LoVo (cell line): ENCODE measurements at regions not wholly inside any gene's neighbourhood (a gene's known extent, or its start where the extent isn't known, plus 50 kb on each side); places are given as distances from the start of the nearest gene placed in this dataset.

Experiments
- DNase-seq: peaks from one replicate; pipeline ENCODE4 v3.0.0-alpha.2; 2016; ENCODE audit warnings: low spot score

DNA sequence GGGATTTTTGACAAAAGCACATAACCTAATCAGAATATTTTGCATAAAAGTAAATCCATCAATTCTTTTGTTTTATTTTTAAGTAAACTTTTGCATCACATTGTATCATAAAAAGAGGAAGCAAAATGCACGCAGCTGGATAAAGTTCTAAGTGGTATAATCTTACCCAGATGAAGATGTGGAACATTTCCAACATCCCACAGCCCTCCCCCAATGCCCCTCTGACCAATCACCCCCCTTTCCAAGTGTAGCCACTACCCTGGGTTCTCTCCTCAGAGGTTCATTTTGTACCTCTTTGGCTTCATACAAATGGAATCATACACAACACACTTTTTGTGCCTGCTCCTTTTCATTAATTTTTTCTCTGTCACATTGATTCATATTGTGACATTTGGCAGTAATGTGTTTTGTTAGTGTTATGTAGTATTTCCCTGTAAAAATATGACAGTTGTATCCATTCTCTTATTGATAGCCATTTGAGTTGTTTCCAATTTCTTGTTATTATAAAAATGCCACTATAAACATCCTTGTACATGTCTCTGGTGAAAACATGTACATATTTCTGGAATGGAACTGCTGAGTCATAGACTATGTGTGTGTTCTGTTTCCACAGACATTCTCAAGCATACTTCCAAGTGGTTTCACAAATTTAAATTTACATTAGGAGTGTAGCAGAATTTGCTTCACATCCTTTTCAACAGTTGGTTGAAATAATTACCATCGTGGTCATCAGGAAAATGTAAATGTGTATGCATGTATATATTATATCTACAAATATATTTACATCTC lies 92.9 kb upstream of the SYNDIG1 start:
- no peak for DNase-seq

DNA sequence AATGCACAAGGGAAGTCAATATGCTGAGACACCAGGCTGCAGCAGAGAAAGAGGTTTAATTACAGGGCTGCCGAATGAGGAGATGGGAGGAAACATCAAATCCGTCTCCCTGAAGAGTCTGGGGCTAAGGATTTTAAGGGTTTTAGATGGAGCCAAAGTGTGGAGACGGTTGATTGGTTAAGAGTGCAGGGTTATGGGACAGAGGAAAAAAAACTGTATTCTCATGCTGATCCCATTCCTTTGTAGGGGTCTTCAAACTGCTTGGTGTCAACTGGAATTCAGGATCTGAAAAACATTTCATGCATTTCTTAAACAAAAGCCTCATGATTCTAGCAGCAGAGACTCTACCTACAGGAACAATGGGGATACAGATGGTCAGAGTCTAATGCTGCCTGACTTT lies 96.1 kb upstream of the SYNDIG1 start:
- DNase-seq = no peak

DNA sequence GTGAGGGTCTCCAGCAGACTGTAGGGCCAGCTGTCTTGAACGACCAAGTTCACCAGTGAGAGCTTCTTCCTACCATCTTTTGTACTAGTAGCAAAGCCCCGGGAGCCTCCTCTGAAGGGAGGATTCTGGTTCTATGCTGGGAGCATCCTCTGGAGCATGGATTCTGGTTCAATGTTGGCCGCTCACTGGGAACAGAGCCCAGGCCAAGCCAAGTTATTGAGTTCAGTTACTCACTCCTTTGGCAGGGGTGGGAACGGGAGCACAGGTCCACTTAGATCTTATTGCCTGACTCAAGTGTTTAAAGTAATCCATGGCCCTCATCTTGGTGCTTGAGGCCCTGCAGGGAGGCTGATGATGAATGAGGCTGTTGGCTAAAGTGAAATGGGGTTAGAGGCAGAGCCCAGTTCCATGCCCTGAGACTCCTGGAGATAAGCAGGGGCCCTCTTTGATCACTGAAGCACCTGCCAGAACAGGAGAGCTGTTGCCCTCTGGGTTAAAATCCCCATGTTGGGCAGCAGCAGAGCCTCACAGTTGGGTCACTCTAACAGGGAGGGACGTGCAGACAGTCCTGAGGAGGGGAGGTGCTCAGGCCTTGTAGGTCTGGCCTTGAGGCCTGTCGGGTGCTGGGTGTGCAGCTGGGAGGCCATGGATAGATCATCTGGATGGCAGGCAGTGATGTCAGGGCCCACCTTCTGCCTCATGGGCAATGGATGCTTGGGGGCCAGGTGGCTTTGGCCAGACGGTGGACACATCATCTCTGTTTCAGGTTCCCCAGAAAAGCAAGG lies 98.3 kb upstream of the SYNDIG1 start:
- no peak for DNase-seq

DNA sequence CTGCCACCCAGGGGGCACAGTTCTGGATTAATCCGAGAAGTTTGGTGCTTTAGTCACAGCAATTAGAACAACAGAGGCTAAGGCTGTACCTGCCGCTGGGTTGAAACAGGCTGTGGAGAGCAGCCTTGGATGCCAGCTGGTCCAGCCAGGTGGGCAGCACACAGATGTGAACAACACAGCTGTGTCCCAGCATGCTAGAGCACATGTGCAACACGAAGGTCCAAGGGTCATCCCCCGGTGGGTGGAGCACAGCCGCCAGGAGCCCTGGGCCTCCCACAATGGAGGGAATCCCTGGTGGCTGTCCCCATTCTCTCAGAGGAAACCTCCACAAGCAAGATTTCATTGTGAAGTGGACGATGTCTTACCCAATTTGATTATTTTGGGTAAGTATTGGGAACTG lies 99.2 kb upstream of the SYNDIG1 start:
- no peak for DNase-seq

DNA sequence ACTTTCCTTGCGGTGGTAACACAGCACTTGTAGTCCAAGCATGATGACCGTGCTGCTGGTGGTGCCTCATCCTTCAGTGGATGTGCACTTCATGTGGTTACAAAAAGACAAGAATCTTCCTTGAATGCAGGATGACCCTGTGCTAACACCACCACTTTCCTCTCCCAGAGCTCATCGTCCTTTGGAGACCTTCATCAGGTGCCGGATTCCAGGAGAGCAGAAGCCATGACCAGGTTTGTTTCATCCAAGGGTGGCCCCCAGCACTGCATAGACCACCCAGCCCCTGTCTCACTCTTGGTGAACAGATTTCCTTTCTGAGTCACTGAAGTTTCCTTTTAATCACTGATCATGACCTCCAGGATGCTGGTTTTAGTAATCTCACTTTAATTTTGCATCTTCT lies 101.2 kb upstream of the SYNDIG1 start:
- no peak for DNase-seq

DNA sequence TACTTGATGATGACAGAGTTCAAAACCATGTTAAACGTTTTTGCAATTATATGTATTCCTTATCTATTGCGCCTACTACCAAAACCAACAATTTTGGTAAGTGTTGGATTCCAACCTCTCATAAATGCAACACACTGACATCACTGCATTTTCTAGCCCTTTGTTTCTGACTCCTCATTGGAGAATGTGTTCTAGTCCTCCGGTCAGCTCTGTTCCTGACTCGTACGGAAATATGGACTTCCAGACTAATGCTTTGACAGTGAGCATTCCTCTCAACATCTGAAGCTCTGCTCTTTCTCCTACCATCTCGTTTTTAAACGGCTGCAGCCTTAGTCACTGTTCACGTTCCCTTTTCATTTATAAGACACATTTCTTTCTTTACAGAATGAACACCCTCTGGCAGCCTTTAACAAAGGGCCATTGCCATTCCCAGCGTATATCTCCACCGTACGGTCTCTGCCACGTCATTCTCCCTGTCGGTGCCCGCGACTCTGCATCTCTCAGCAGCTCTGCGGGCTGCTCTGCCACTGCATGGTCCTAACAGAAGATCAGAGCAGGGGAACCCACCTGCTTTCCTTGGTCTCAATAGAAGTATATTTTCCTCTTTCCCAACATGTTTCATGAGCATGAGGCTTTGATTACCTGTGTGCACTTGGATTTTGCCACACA lies 103.0 kb upstream of the SYNDIG1 start:
- no peak for DNase-seq

DNA sequence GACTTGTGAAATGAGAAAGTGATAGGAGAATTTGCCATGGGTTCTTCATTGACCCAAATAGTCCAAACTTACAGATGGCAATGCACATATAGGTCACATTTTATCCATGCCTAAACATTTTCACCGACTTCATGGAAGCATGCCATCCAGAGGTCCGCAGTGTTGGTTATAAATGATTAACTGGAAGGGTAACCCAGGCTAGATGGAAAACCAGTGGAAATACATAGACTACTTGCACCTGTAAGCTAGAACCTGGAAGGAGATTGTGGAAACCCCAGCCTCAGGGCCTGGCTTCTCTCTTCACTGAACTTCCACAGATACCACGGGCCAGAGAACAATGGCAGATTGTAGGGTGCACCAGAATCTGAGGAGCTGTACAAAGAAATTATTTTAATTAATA lies 103.8 kb upstream of the SYNDIG1 start:
- no peak for DNase-seq

DNA sequence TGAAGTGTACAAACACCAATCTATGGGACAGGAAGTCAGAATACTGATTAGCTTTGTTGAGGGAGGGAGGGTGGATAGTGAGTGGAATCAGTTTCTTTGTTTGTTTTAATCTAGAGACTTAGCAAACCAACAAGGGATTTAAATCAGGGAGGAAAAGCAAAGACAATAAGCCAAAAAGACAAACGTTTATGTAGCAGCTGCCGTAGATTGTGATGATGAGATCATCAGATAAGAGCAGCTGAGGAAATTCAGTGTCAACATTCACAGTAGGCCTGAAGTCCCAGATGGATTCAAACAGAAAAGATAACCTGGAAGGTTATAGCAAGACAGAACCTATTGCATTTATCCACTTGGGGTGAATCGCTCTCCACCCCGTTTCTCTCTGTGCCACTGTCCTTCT lies 104.9 kb upstream of the SYNDIG1 start:
- DNase-seq = no peak

DNA sequence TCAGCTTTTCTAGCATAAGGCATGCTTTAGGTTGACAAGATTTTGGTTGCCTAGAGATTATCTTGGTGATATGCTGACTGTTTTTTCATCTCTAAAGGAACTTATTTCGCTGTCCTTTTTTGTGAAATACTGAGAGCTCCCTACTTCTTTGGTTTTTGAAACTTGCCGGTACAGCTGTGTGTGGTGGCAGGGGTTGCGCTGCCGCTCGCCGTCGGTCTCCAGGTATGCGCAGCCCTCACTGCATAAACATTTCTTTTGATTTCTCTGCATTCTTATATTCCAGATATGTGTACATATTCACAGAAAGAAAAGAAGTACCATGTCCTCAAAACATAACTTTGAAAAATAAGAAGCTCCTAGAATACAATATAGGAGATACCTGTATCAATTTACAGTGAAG lies 106.4 kb upstream of the SYNDIG1 start:
- no peak for DNase-seq

DNA sequence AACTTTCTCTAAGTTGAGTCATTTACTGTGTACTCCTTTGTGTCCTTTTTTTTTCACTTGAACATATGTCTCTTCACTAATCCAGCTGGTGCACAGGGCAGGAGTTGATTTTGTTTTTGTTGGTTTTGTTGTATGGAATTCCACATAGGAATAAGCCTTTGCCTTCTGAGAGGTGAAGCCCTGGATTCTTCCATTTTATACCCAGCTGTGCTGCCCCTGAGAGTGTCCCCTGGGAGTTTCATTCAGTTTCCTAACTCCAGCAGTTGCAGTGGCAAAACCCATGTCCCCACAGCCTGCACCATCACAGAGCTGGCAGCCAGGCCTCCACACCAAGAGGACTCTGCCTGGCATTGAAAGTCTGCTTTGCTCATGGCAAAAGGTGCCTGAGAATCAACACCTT lies 107.3 kb upstream of the SYNDIG1 start:
- DNase-seq = no peak

DNA sequence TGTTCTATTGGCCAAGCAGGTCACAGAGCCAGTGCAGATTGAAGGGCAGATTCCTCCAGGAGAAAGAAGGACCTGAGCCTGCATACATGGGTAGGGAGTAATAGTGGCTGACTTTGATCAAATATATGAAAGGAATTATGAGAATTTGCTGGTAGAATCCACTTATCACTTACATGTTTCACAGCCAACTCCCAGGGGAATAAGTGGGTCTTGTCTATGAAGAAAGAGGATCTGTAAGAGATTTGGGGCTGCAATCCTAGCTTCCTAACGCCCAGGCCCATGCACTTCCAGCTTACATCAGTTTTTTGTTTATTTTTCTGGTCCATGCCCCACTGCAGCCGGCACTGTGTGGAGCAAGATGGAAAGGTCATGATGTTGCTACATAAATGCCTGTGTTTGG lies 107.9 kb upstream of the SYNDIG1 start:
- DNase-seq = no peak

DNA sequence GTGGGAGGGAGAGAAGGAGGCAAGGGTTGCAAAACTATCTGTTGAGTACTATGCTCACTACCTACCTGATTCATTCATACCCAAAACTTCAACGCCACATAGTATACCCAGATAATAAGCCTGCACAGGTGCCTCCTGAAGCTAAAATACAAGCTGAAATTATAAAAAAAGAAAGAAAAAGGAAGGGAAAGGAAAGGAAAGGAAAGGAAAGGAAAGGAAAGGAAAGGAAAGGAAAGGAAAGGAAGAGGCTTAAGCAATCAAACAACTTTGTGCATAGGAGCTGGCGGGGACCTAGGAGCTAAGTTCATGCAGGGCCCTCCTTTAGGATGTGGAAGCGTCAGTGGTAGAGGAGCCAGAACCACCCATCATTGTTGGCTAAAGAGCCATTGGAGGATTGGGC lies 108.9 kb upstream of the SYNDIG1 start:
- no peak for DNase-seq

DNA sequence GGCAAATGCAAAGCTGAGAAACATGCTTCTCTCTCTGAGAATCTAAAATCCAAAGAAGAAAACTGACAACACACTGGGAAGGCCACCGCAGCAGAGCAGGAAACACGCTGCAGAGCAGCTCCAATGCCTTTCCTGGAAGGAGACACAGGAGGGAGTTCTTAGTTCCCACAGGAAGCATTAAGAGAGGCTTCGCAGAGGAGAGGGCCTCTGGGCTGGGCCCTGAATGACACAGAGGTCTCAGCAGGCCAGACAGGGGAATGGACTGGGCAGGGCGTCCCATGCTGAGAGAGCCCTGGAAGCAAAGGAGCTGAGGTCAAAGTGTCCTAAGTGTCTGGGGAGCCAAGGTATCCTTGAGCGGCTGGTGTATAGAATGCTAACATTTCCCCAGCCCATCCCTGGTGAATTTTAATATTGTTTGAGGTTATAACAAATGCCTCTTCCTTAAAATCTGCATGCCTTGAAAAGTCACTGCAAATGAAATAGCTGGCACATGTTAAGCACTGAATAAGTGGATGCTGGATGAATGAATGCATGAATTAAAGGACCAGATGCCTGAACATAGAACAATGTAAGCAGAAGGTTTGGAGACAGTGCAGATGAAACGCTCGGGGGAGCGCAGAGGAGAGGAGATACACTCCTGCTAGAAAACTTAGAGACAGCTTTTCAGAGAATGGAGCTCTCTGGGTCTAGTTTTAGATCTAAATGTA lies 110.0 kb upstream of the SYNDIG1 start:
- DNase-seq = no peak

DNA sequence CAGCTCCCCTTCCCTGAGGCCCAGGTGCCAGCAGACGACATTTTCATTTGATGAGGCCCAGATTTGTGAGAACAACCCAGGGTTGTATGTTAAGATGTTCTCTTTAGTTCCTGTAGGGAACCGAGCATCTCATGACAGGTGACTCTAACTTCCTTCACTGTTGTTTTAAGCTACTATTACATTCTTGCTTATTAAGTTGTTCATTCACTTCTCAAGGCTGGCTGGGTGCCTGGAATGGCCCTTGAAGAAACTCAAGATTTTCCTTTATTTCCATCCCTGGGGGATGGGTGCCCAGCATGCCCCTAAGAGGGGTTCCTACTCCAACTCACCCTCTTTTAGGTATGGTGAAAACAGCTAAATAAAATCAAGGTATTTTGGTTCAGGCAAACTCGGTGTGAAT lies 111.5 kb upstream of the SYNDIG1 start:
- no peak for DNase-seq

DNA sequence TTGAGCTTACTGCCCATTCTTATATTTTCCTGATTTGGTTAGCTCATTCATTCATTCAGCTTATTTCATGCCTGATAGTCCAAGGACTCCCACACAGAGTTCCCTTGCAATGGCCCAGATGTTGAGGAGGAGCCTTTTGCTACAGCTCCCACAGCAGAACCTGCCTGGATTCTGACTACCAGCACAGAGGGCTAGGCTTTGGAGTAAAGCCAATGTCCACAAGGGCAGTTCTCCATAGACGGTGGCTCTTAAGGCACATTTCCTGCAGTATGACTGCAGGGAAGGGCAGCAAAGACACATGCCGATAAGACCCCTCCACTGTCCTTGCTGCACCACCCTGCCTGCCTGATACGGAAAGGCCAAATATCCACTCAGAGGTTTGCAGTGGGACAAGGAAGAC lies 112.3 kb upstream of the SYNDIG1 start:
- DNase-seq = no peak

DNA sequence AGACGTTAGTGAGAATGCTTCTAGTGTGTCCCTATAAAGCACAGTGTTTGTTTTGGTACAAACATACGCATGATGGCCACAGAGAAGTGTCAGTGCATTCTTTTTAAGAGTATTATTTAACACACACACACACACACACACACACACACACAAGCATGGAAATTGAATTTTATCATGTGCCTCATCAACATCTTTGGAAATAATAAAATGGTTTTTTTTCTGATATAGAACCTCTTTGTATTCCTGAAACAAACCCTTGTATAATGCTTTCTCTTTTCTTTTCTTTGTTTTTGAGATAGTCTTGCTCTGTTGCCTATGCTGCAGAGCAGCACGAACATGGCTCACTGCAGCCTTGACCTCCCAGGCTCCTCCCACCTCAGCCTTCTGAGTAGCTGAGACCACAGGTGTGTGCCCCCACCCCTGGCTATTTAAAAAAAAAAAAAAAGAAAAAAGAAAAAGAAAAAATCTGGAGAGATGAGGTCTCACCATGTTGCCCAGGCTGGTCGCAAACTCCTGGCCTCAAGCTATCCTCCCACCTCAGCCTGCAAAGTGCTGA lies 116.2 kb upstream of the SYNDIG1 start:
- no peak for DNase-seq

DNA sequence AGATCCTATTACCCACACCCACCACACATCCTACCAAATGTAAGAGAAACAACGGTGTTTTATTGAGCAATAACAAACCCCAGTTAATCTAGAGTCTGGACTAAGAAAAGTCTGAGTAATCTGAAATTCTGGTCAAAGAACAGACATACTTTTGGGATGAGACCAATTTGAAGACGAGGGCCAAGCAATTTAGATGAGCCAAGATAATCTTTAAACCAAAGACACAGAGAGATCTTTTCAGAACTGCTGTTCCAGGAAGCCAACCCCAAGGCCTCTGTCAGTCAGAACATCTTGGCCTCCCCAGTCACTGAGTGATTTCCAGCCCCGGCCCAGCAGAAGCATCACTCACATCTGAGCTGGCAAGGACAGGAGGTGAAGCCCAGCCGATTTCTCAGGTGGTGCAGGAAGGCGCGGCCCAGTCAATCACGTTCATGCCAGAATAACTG lies 118.5 kb upstream of the SYNDIG1 start:
- no peak for DNase-seq

DNA sequence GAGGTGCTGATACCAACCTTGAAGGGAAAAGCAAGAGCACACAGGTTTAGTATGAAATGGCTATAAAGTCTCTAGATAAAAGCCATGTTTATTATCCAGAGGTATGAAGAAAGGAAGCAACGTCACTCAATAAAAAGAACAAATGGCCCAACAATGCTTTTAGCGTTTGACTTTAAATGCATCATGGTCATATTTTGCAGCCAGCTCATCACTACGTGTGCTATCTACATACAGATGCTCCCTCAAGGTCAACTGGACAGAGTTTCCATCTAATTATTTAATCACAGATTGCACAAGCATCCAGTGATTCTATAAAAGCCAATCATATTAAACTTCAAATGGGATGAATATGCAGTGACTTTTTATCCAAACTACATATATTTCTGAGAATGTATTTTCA lies 127.6 kb upstream of the SYNDIG1 start:
- DNase-seq = no peak

DNA sequence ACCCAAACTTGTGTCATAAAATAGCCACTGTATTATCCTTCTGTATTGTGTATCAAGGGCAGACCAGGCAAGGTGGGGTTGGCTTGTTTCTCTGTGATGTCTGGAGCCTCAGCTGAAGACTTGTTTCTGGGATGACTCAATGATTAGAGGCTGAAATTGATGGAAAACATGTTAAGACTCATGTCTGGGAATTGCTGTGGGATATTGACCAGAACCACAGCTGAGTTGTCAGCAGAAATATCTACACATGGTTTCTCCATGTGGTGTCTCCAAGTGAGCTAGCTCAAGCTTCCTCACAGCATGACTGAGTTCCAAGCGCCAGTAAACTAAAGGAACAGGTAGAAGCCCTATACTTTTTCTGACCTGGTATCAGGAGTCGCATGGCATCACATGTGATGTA lies 128.5 kb upstream of the SYNDIG1 start:
- no peak for DNase-seq

DNA sequence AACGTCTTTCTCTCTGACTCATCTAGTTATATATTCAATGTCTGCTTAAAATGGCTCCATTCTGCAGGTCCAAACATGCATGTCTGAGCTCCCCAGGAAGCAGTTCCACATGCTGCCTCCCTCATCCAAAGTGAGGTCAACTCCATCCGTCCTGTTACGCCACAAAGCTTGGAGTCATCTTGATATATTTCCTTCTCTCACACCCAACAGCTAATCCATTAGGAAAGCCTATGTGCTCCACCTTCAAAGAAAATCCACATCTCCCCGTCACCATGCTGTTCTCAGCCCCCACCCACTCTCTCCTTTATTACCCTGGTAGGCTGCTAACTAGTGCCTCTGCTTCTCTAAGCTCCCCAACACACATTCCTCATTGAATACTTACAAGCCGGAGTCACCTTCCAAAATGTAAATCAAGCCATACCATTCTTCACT lies 130.2 kb upstream of the SYNDIG1 start:
- DNase-seq = no peak

DNA sequence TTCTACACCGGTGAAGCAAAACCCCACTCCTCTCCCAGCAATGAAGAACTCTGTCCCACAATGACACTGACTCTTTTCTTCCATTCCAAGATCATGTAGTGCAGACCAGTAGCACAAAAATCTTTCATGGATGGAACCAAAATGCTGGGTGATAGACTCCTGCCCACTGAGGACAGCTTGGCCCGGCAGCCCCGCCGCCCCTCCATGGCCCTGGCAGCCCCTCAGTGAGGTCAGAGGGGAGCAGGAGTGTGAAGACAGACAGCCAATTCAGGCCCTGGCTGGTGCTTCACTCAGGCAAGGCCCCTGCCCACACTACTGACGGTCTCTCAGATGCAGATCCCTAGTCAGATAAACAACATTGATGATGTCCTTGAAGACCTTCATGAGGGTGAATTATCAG lies 131.9 kb upstream of the SYNDIG1 start:
- DNase-seq = no peak

DNA sequence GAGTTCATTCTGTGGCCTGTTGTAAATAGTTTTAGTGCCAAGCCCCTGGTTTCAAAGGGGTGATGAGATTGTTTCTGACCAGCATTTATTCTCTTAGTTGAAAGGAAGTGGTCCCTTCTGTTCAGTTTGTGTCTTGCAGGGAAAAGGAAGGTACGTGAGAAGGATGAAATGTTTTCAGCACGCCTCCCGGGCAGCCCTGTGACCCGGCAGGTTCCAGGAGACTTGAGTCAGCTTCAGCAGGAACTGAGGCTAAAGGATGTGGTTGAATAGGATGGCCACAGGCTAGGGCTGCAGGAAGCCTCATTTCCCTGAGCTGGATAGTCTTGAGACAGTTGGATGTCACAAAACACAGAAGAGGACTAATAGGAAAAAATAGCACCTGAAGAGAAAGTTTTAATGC lies 132.4 kb upstream of the SYNDIG1 start:
- no peak for DNase-seq
